ENCODE measurements at regions not wholly inside any gene's neighbourhood (a gene's known extent, or its start where the extent isn't known, plus 50 kb on each side); places are given as distances from the start of the nearest gene placed in this dataset.

DNA sequence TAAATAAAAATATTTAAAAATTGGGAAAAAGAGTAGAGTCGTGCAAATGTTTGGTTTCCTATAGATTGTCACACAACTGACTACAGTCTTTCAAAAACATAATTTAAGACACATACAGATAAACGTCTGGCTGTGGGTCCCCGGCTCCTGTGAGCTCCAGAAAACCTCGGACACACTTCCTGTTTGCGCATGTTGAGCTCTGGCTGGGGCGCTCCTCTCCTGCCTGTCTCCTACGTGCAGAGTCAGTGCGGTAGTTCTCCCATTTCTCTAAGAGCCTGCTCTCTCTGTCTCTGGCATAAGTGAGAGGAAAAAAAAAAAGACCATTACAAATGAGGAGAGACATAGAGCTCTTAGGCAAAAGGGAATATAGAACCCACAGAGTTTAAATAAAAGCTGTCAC is 128.2 kb upstream of the OBI1 start:
- H3K36me3 ChIP-seq (ENCODE audit: insufficient read depth, insufficient read length, low read length) = no peaks in the 10 kb centered on the region
- no peaks in the 10 kb centered on the region for H3K27me3 ChIP-seq (ENCODE audit: insufficient read depth, insufficient read length)
- no peak for TF ChIP-seq ZNF274 (IDR thresholded peaks at IDR 0.05; ENCODE audit: low read depth, low read length)
- no peak for TF ChIP-seq YY1 (IDR thresholded peaks at IDR 0.05; ENCODE audit: insufficient read depth, insufficient read length)
- no peak for TF ChIP-seq SUZ12 (IDR thresholded peaks at IDR 0.05; ENCODE audit: extremely low read depth, insufficient read depth, insufficient read length)
- no peak overlapping the region for H3K9ac ChIP-seq (ENCODE audit: insufficient read length, low read depth)
- H3K4me1 ChIP-seq (ENCODE audit: insufficient read depth, insufficient read length) = no peaks in the 10 kb centered on the region
- DNase-seq (ENCODE audit: low read depth, low spot score) = no peak
- H3K9me3 ChIP-seq (ENCODE audit: insufficient read depth, low read length) = no peaks in the 10 kb centered on the region
- H3K4me3 ChIP-seq (ENCODE audit: insufficient read length, low read depth) = no peak overlapping the region

DNA sequence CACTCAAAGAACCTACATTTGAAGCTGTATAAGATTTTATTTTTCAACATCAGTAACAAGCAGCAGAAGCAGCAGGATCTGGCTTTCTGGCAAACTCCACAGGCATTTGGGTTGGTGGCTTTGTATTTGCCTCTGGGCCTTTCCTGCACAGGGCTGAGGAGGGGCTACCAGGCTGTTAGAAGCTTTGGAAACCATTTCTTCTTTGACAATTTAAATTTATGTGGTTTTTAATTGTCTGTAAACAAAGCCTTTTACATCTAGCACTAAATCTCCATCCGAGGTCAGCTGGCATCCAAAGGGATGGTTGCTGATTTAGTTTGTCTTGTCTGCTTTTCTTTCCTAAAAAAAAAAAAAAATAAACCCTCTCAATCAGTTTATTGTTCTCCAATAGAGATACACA is 127.5 kb upstream of the OBI1 start:
- Histone ChIP-seq H3K27me3 (ENCODE audit: insufficient read depth, insufficient read length) (no peaks in the 10 kb centered on the region), H3K4me1 (ENCODE audit: insufficient read depth, insufficient read length) (no peaks in the 10 kb centered on the region), H3K9ac (ENCODE audit: insufficient read length, low read depth) (no peak overlapping the region), H3K36me3 (ENCODE audit: insufficient read depth, insufficient read length, low read length) (no peaks in the 10 kb centered on the region), H3K4me3 (ENCODE audit: insufficient read length, low read depth) (no peak overlapping the region), H3K9me3 (ENCODE audit: insufficient read depth, low read length) (no peaks in the 10 kb centered on the region)
- DNase-seq (ENCODE audit: low read depth, low spot score) = no peak
- TF ChIP-seq YY1 (IDR thresholded peaks at IDR 0.05; ENCODE audit: insufficient read depth, insufficient read length) = no peak
- TF ChIP-seq SUZ12 (IDR thresholded peaks at IDR 0.05; ENCODE audit: extremely low read depth, insufficient read depth, insufficient read length) = no peak
- no peak for TF ChIP-seq ZNF274 (IDR thresholded peaks at IDR 0.05; ENCODE audit: low read depth, low read length)

DNA sequence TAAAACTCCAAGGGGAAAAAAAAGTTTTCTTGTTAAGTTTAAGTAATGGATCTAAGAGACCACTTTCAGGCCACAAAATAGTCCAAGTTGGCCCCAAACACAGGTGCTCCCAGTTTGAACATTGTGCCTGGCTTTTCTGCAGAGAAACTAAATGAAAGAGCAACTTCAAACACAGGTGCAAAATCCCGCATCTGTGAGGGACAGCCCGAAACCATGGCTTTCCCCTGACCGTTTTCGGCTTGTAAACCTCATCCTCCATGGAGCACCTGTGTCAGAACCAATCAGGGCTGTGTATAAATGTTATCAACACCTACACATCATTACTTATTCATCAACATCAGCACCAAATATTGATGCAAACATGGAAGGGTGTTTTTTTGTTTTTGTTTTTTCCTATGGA is 126.8 kb upstream of the OBI1 start:
- TF ChIP-seq ZNF274 (IDR thresholded peaks at IDR 0.05; ENCODE audit: low read depth, low read length) (no peak), SUZ12 (IDR thresholded peaks at IDR 0.05; ENCODE audit: extremely low read depth, insufficient read depth, insufficient read length) (no peak), YY1 (IDR thresholded peaks at IDR 0.05; ENCODE audit: insufficient read depth, insufficient read length) (no peak)
- H3K4me3 ChIP-seq (ENCODE audit: insufficient read length, low read depth) = no peak overlapping the region
- H3K4me1 ChIP-seq (ENCODE audit: insufficient read depth, insufficient read length) = no peaks in the 10 kb centered on the region
- no peaks in the 10 kb centered on the region for H3K27me3 ChIP-seq (ENCODE audit: insufficient read depth, insufficient read length)
- DNase-seq (ENCODE audit: low read depth, low spot score) = no peak
- H3K9ac ChIP-seq (ENCODE audit: insufficient read length, low read depth) = no peak overlapping the region
- no peaks in the 10 kb centered on the region for H3K36me3 ChIP-seq (ENCODE audit: insufficient read depth, insufficient read length, low read length)
- no peaks in the 10 kb centered on the region for H3K9me3 ChIP-seq (ENCODE audit: insufficient read depth, low read length)

DNA sequence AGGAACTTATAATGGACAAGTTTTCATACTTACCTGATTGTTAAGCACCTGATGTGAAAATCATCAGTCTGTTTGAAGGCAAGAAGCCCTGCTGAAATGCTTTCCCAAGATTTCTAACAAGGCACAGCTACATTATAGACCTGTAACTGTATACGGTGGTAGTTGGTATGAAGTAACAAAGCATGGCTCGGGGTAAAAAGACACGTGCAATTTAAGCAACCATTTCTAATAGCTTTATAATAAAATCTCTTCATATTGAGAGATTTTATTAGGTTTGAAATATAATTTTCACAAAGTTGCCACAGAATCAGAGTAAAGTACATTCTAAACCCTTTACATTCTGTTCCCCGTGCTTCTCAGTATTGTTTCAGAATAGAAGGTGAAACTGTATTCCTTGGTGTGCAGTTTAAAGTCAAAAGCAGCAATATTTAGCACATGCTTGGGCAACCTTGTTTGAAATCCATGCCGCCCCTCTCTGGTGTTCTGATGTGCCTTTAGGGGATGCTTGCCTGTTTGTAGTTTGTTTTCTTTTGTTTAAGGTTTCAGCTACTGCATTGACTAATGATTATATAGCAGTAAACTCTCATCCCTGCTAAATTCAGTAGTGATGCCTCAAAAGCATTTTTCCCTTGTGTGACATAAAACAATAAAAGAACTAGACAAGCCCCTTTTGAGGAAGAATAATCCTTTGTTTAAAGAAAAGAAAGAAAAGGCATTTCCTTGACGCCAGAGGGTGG is 125.2 kb upstream of the OBI1 start:
- Histone ChIP-seq H3K27me3 (ENCODE audit: insufficient read depth, insufficient read length) (no peaks in the 10 kb centered on the region), H3K4me1 (ENCODE audit: insufficient read depth, insufficient read length) (no peaks in the 10 kb centered on the region), H3K36me3 (ENCODE audit: insufficient read depth, insufficient read length, low read length) (no peaks in the 10 kb centered on the region), H3K9ac (ENCODE audit: insufficient read length, low read depth) (no peak overlapping the region), H3K4me3 (ENCODE audit: insufficient read length, low read depth) (no peak overlapping the region), H3K9me3 (ENCODE audit: insufficient read depth, low read length) (no peaks in the 10 kb centered on the region)
- TF ChIP-seq SUZ12 (IDR thresholded peaks at IDR 0.05; ENCODE audit: extremely low read depth, insufficient read depth, insufficient read length) (no peak), ZNF274 (IDR thresholded peaks at IDR 0.05; ENCODE audit: low read depth, low read length) (no peak), YY1 (IDR thresholded peaks at IDR 0.05; ENCODE audit: insufficient read depth, insufficient read length) (no peak)
- no peak for DNase-seq (ENCODE audit: low read depth, low spot score)

DNA sequence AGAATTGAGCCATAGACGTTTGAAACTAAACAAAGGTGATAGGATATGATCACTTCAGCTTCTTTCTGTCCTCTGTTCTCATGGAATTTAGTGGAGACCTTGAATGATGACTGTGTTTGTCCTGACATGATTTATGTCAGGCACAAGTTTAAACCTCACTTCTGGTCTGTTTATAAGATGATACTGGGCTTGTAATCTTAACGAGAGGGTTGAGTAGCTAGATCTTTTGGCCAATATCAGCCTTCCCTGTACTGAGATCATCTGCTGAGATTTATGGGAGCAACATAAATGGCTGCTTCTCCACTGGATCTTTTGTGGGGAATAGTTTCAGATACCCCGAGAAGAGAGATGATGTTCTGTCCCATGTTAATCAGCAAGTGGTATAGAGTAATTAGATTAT is 121.8 kb upstream of the OBI1 start:
- H3K36me3 ChIP-seq (ENCODE audit: insufficient read depth, insufficient read length, low read length) = no peaks in the 10 kb centered on the region
- H3K27me3 ChIP-seq (ENCODE audit: insufficient read depth, insufficient read length) = no peaks in the 10 kb centered on the region
- no peaks in the 10 kb centered on the region for H3K9me3 ChIP-seq (ENCODE audit: insufficient read depth, low read length)
- no peak overlapping the region for H3K4me3 ChIP-seq (ENCODE audit: insufficient read length, low read depth)
- no peaks in the 10 kb centered on the region for H3K4me1 ChIP-seq (ENCODE audit: insufficient read depth, insufficient read length)
- TF ChIP-seq SUZ12 (IDR thresholded peaks at IDR 0.05; ENCODE audit: extremely low read depth, insufficient read depth, insufficient read length) (no peak), YY1 (IDR thresholded peaks at IDR 0.05; ENCODE audit: insufficient read depth, insufficient read length) (no peak), ZNF274 (IDR thresholded peaks at IDR 0.05; ENCODE audit: low read depth, low read length) (no peak)
- no peak for DNase-seq (ENCODE audit: low read depth, low spot score)
- H3K9ac ChIP-seq (ENCODE audit: insufficient read length, low read depth) = no peak overlapping the region

DNA sequence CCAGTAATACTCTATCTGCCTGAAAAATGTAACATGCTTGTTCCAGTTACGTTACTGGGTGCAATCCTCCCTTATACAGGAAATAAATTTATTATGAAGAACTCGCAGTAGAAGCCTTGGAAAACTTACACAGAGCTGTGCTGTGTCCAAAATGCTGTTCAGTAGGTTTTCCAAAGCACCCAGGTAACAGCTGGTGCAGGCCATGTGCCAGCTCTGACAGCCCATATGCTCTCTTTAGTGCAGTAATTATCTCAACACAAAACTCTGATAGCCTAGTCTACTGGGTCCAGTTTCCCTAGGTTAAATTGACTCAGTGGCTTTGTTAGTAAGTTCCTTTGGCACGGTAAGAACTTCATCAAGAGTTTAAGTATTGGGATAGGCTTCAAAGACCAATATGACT is 120.7 kb upstream of the OBI1 start:
- H3K9ac ChIP-seq (ENCODE audit: insufficient read length, low read depth) = no peak overlapping the region
- no peaks in the 10 kb centered on the region for H3K36me3 ChIP-seq (ENCODE audit: insufficient read depth, insufficient read length, low read length)
- TF ChIP-seq ZNF274 (IDR thresholded peaks at IDR 0.05; ENCODE audit: low read depth, low read length) = no peak
- TF ChIP-seq YY1 (IDR thresholded peaks at IDR 0.05; ENCODE audit: insufficient read depth, insufficient read length) = no peak
- TF ChIP-seq SUZ12 (IDR thresholded peaks at IDR 0.05; ENCODE audit: extremely low read depth, insufficient read depth, insufficient read length) = no peak
- no peaks in the 10 kb centered on the region for H3K4me1 ChIP-seq (ENCODE audit: insufficient read depth, insufficient read length)
- H3K27me3 ChIP-seq (ENCODE audit: insufficient read depth, insufficient read length) = no peaks in the 10 kb centered on the region
- no peak for DNase-seq (ENCODE audit: low read depth, low spot score)
- H3K4me3 ChIP-seq (ENCODE audit: insufficient read length, low read depth) = no peak overlapping the region
- H3K9me3 ChIP-seq (ENCODE audit: insufficient read depth, low read length) = no peaks in the 10 kb centered on the region

DNA sequence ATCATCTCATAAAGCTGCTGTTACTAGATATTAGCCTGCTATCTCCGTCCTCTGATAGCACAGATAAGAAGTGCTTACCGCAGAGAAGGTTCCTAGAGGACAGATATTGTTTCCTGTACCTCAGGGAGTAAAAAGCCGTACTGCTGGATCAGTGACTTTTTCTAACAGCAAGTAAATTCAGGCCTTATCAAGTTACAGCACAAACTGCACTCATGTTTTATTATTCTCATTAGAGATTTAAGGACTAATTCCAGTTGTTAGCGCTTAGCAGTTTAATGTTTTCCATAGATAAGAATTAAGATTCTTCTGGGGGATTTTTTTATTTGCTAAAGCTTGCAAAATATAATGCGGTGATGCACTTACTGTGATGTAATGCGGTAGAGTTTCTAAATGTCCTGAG is 119.0 kb upstream of the OBI1 start:
- DNase-seq (ENCODE audit: low read depth, low spot score) = no peak
- H3K9me3 ChIP-seq (ENCODE audit: insufficient read depth, low read length) = no peaks in the 10 kb centered on the region
- H3K4me1 ChIP-seq (ENCODE audit: insufficient read depth, insufficient read length) = no peaks in the 10 kb centered on the region
- H3K9ac ChIP-seq (ENCODE audit: insufficient read length, low read depth) = no peak overlapping the region
- H3K36me3 ChIP-seq (ENCODE audit: insufficient read depth, insufficient read length, low read length) = no peaks in the 10 kb centered on the region
- no peaks in the 10 kb centered on the region for H3K27me3 ChIP-seq (ENCODE audit: insufficient read depth, insufficient read length)
- TF ChIP-seq SUZ12 (IDR thresholded peaks at IDR 0.05; ENCODE audit: extremely low read depth, insufficient read depth, insufficient read length) (no peak), ZNF274 (IDR thresholded peaks at IDR 0.05; ENCODE audit: low read depth, low read length) (no peak), YY1 (IDR thresholded peaks at IDR 0.05; ENCODE audit: insufficient read depth, insufficient read length) (no peak)
- no peak overlapping the region for H3K4me3 ChIP-seq (ENCODE audit: insufficient read length, low read depth)
